ENCODE measurements at regions not wholly inside any gene's neighbourhood (a gene's known extent, or its start where the extent isn't known, plus 50 kb on each side); places are given as distances from the start of the nearest gene placed in this dataset.

DNA sequence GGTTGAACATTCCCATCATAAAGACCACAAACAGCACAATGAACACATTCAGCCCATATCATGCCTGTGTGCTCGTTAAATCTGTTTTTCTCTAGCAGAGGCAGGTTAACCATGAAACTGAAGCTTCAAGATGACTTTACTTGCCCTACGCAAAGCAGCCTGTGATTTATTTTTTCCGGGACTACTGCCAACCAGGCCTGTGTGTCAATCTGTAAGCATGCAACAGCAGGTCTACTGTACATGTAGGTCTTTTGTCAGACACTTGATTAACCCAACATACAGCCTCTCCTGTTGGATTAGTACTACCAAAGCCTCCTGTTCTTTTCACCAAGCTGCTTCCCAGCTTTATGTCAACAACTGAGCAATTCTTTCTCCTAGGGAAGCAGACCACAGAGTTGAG, 85.5 kb upstream of the ACSL1 start:
- TF ChIP-seq, protein P1, sequence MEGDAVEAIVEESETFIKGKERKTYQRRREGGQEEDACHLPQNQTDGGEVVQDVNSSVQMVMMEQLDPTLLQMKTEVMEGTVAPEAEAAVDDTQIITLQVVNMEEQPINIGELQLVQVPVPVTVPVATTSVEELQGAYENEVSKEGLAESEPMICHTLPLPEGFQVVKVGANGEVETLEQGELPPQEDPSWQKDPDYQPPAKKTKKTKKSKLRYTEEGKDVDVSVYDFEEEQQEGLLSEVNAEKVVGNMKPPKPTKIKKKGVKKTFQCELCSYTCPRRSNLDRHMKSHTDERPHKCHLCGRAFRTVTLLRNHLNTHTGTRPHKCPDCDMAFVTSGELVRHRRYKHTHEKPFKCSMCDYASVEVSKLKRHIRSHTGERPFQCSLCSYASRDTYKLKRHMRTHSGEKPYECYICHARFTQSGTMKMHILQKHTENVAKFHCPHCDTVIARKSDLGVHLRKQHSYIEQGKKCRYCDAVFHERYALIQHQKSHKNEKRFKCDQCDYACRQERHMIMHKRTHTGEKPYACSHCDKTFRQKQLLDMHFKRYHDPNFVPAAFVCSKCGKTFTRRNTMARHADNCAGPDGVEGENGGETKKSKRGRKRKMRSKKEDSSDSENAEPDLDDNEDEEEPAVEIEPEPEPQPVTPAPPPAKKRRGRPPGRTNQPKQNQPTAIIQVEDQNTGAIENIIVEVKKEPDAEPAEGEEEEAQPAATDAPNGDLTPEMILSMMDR (IDR thresholded peaks at IDR 0.05 in 2 of 3, conservative IDR thresholded peaks at IDR 0.05 in 1 of 3; ENCODE audit: control insufficient read depth in 2 of 3, extremely low read depth in 1 of 3, insufficient read depth in 1 of 3, low read depth in 3 of 3, low read length in 3 of 3), result no peak
- no peak for TF ChIP-seq TCF7 (IDR thresholded peaks at IDR 0.05; ENCODE audit: borderline replicate concordance)
- TF ChIP-seq JUNB (IDR thresholded peaks at IDR 0.05), result no peak
